GM12891 (cell line): ENCODE measurements at regions not wholly inside any gene's neighbourhood (a gene's known extent, or its start where the extent isn't known, plus 50 kb on each side); places are given as distances from the start of the nearest gene placed in this dataset.

Source experiments
- DNase-seq: peaks from one replicate; pipeline ENCODE4 v3.0.0; 2011; ENCODE audit warnings: low spot score; ENCODE audit not compliant: insufficient read length
- FAIRE-seq: peaks from 2 replicates; lab custom pipeline; 2011; peaks lifted over from hg19 to GRCh38; lab: Jason Lieb, UNC
- PAX5 ChIP-seq: IDR thresholded peaks from 2 replicates; pipeline ENCODE4 v1.6.1; 2011; ENCODE audit warnings: low read length, moderate library complexity, mild to moderate bottlenecking; ENCODE audit not compliant: insufficient read depth, severe bottlenecking
- POLR2A ChIP-seq: IDR thresholded peaks from 2 replicates; pipeline ENCODE4 v1.6.1; 2011; ENCODE audit warnings: low read depth, low read length, control low read depth
- POLR2AphosphoS5 ChIP-seq: IDR thresholded peaks from 2 replicates; pipeline ENCODE4 v1.6.1; 2011; ENCODE audit warnings: low read depth, low read length, control low read depth
- POU2F2 ChIP-seq: IDR thresholded peaks from 2 replicates; pipeline ENCODE4 v1.6.1; 2011; ENCODE audit warnings: low read depth, mild to moderate bottlenecking, control low read depth, low read length, moderate library complexity
- SPI1 ChIP-seq: IDR thresholded peaks from 2 replicates; pipeline ENCODE4 v1.6.1; 2011; ENCODE audit warnings: low read depth, low read length, control low read depth
- TAF1 ChIP-seq: IDR thresholded peaks from 2 replicates; pipeline ENCODE4 v1.6.1; 2011; ENCODE audit warnings: low read depth, low read length, control low read depth

- TF ChIP-seq POLR2A (no peak), TAF1 (no peak), SPI1 (no peak), PAX5 (no peak), POU2F2 (no peak), POLR2AphosphoS5 (no peak)
- FAIRE-seq = no peak
- no peak for DNase-seq
Observed at GRCh38 chr4:159015841-159016240, 87.0 kb upstream of the RAPGEF2 start.

- no peak for TF ChIP-seq POLR2A
- TF ChIP-seq POU2F2 = no peak
- no peak for TF ChIP-seq PAX5
- TF ChIP-seq POLR2AphosphoS5 = no peak
- no peak for TF ChIP-seq SPI1
- TF ChIP-seq TAF1 = no peak
- FAIRE-seq (no peak), DNase-seq (no peak)
Observed at GRCh38 chr4:159016593-159017024, 86.3 kb upstream of the RAPGEF2 start.

GRCh38 chr4:159017323-159018026 lies 85.4 kb upstream of the RAPGEF2 start:
- FAIRE-seq = peak; percentile 81

GRCh38 chr4:159018062-159018629 lies 84.7 kb upstream of the RAPGEF2 start:
- FAIRE-seq (no peak), DNase-seq (peak; percentile 33)
- peak; percentile 97 for TF ChIP-seq SPI1
- no peak for TF ChIP-seq TAF1
- no peak for TF ChIP-seq PAX5
- TF ChIP-seq POLR2A = no peak
- no peak for TF ChIP-seq POLR2AphosphoS5
- peak; percentile 61; the same call in 1 of the 2 replicates for TF ChIP-seq POU2F2

More at GRCh38 chr4:159017323-159018026, 85.4 kb upstream of the RAPGEF2 start:
- TF ChIP-seq POLR2A (no peak), PAX5 (no peak), SPI1 (peak; percentile 73), POLR2AphosphoS5 (no peak)
- DNase-seq = no peak

- no peak for TF ChIP-seq PAX5
- TF ChIP-seq SPI1 = no peak
- no peak for TF ChIP-seq POLR2A
- no peak for TF ChIP-seq POU2F2
- TF ChIP-seq POLR2AphosphoS5 = no peak
- TF ChIP-seq TAF1 = no peak
- no peak for FAIRE-seq
- no peak for DNase-seq
Observed at GRCh38 chr4:159019356-159019755, 83.5 kb upstream of the RAPGEF2 start.

- TF ChIP-seq POLR2A (no peak), POU2F2 (no peak), TAF1 (no peak), POLR2AphosphoS5 (no peak), SPI1 (no peak), PAX5 (no peak)
- DNase-seq = no peak
- FAIRE-seq = no peak
Observed at GRCh38 chr4:159021597-159022385, 81.1 kb upstream of the RAPGEF2 start.

- FAIRE-seq = no peak
- TF ChIP-seq POLR2AphosphoS5 = no peak
- no peak for TF ChIP-seq TAF1
- no peak for TF ChIP-seq POU2F2
- no peak for TF ChIP-seq POLR2A
- no peak for TF ChIP-seq PAX5
- TF ChIP-seq SPI1 = no peak
Observed at GRCh38 chr4:159023741-159024140, 79.1 kb upstream of the RAPGEF2 start.

GRCh38 chr4:159024266-159024665 lies 78.6 kb upstream of the RAPGEF2 start:
- TF ChIP-seq SPI1 (no peak), POU2F2 (no peak), POLR2A (no peak), POLR2AphosphoS5 (no peak), TAF1 (no peak), PAX5 (no peak)
- FAIRE-seq (no peak), DNase-seq (no peak)

More at GRCh38 chr4:159023741-159024140, 79.1 kb upstream of the RAPGEF2 start:
- no peak for DNase-seq

GRCh38 chr4:159024828-159025227 lies 78.1 kb upstream of the RAPGEF2 start:
- TF ChIP-seq PAX5 (no peak), SPI1 (no peak), POLR2A (no peak), POLR2AphosphoS5 (no peak), TAF1 (no peak), POU2F2 (no peak)
- no peak for FAIRE-seq
- DNase-seq = no peak

- TF ChIP-seq SPI1 = no peak
- DNase-seq = no peak
- FAIRE-seq = no peak
Observed at GRCh38 chr4:159026329-159026728, 76.5 kb upstream of the RAPGEF2 start.
